Mucosa of rectum (tissue), 2 donors: ENCODE measurements at regions not wholly inside any gene's neighbourhood (a gene's known extent, or its start where the extent isn't known, plus 50 kb on each side); places are given as distances from the start of the nearest gene placed in this dataset.

Source experiments
- H3K27ac ChIP-seq, 2 donors: one replicate each; pipeline ENCODE4 v1.7.0; 2013; ENCODE audit warnings: inconsistent platforms in 2 of 2, low read depth in 2 of 2, low read length in 2 of 2
- H3K27me3 ChIP-seq, 2 donors: one replicate each; pipeline ENCODE4 v1.7.0; 2013; ENCODE audit warnings: low read length in 2 of 2; ENCODE audit not compliant: control insufficient read depth in 2 of 2, insufficient read depth in 2 of 2
- H3K36me3 ChIP-seq, 2 donors: one replicate each; pipeline ENCODE4 v1.7.0; 2013; ENCODE audit warnings: low read length in 2 of 2; ENCODE audit not compliant: control insufficient read depth in 2 of 2, insufficient read depth in 2 of 2
- H3K4me1 ChIP-seq, 2 donors: one replicate each; pipeline ENCODE4 v1.7.0; 2013; ENCODE audit warnings: low read length in 2 of 2, mild to moderate bottlenecking in 1 of 2; ENCODE audit not compliant: control insufficient read depth in 2 of 2, insufficient read depth in 2 of 2
- H3K4me3 ChIP-seq, 2 donors: one replicate each; pipeline ENCODE4 v1.7.0; 2013; ENCODE audit warnings: low read length in 2 of 2
- H3K9ac ChIP-seq, 2 donors: one replicate each; pipeline ENCODE4 v1.7.0; 2013; ENCODE audit warnings: low read length in 2 of 2, low read depth in 1 of 2, mild to moderate bottlenecking in 1 of 2
- H3K9me3 ChIP-seq, 2 donors: one replicate each; pipeline ENCODE4 v1.7.0; 2013; ENCODE audit warnings: low read length in 2 of 2; ENCODE audit not compliant: control insufficient read depth in 2 of 2
- donor health status: healthy.
- donor health status: Normal muscosa, but diverticular disease.

DNA sequence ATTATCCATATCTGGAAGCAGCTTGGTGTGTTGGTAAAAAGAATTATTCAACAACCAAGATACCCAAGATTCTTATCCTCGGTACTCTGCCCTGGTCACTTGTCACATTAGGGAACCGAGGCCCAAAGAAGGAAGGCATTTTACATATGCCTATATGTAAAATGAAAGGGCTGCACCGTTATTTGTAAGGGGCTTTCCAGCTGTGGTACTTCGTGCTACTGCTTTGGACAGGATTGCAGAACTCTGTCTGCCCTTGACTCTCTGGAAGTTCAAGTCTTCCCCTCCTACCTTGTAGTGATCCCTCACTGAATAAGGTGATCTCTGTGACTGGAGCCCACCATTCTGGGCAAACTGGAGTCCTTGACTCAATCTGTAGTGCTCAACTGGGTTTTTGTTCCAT is 198.9 kb upstream of the TOPAZ1 start:
- Histone ChIP-seq H3K36me3 (no peaks in the 10 kb centered on the region), H3K9ac (no peak overlapping the region), H3K4me3 (no peak overlapping the region), H3K27ac (no peak overlapping the region), H3K4me1 (no peaks in the 10 kb centered on the region), H3K9me3 (no peaks in the 10 kb centered on the region), H3K27me3 (peaks cover 0 to 2% of the 10 kb centered on the region in 2 donors)

DNA sequence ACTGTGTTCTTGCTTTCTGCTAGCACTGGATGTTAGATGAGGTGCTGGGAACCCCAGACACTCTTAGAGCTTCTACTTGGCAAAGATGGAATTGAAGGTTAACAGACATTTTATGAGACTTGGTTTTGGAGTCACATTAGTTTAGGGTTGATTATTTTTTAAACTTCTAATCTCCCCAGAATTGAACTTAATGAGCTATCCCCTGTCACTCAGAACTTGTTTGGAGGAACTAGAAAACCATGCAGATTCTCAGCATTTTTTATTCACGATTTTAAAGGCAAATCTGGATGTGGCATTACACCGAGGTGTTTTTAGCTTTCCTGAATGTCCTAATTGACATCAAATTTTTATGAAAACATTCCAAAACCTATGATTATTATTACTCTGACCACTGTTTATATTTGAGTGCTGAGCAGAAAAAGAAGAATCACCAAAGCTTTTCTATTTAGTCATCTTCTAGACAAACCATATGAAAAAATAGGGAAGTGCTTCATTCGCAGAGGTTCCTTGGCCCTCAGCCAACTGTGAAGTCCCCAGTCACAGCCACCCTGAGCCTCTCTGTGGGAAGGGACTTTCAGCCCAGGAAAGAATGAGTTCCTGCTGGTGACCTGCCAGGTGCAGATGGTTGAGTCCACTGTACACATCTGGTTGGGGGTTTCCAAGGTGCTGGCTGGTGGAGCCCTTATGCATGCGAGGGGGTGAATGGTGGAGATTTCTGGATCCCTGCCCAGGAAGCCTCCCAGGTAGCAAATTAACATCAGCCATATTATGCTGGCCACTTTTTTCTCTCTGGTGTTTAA is 196.0 kb upstream of the TOPAZ1 start:
- Histone ChIP-seq H3K9ac (no peak overlapping the region), H3K36me3 (no peaks in the 10 kb centered on the region), H3K27ac (no peak overlapping the region), H3K27me3 (peaks cover 0 to 2% of the 10 kb centered on the region in 2 donors), H3K4me1 (no peaks in the 10 kb centered on the region), H3K4me3 (no peak overlapping the region), H3K9me3 (no peaks in the 10 kb centered on the region)

GRCh38 chr3:44047796-44048195 is 193.9 kb upstream of the TOPAZ1 start:
- H3K27me3 ChIP-seq: peaks cover 0 to 2% of the 10 kb centered on the region in 2 donors
- no peak overlapping the region for H3K4me3 ChIP-seq
- H3K27ac ChIP-seq: no peak overlapping the region
- no peak overlapping the region for H3K9ac ChIP-seq
- H3K4me1 ChIP-seq: no peaks in the 10 kb centered on the region
- no peaks in the 10 kb centered on the region for H3K36me3 ChIP-seq
- no peaks in the 10 kb centered on the region for H3K9me3 ChIP-seq

DNA sequence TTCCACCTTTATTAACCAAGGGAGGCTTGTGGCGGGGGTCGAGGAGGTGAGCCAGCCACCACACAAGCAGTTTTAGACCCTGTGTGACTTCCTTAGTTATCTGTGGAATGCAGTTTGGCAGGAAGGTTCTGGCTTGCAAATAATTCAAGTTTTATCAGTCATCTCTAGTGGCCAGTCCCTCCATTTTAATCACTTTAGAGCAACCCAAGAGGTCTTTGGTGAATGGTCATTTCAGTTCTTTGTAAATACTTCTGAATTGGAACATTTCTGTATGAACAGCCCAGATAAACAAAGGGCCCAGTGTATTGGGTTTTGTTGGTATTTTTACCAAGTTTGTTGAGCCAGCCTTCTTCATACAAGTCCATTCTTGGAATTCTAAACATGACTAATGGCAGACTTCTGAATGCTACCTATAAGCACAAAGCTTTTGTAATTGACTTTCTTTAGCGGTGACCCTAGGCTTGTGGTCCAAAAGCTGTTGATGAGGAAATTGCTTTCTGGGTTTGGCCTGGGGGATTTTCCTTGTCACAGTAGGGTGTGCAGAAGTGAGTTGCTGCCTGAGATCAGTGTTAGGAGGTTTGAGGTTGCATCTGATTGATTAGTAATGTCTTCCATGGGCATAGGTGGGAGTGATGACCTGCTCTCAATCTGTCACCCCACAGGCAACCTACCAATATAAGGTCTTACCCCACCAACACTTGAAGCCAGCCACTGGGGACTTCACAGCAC is 193.3 kb upstream of the TOPAZ1 start:
- no peaks in the 10 kb centered on the region for H3K36me3 ChIP-seq
- no peaks in the 10 kb centered on the region for H3K9me3 ChIP-seq
- no peaks in the 10 kb centered on the region for H3K27me3 ChIP-seq
- no peak overlapping the region for H3K4me3 ChIP-seq
- H3K4me1 ChIP-seq: no peaks in the 10 kb centered on the region
- no peak overlapping the region for H3K9ac ChIP-seq
- no peak overlapping the region for H3K27ac ChIP-seq

DNA sequence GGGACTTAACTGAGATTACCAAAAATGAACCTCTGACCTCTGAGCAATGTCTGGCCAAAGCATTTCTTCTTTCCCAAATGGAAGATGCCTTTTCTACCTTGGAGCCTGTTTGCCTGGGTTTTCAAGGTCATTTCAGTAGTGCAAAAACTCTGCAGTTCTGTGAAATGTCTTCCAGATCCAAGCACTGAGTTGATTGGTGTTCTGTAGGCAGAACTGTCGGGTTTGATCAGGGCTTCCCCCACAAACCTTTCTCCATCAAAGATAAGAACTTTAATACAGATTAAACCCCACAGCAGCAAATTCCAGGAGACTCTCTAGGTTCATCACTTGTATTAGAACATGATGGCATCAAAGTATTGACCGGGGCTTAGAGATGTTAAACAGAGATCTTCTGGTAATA is 192.7 kb upstream of the TOPAZ1 start:
- H3K27ac ChIP-seq: no peak overlapping the region
- H3K9me3 ChIP-seq: no peaks in the 10 kb centered on the region
- no peaks in the 10 kb centered on the region for H3K4me1 ChIP-seq
- no peaks in the 10 kb centered on the region for H3K36me3 ChIP-seq
- no peaks in the 10 kb centered on the region for H3K27me3 ChIP-seq
- no peak overlapping the region for H3K9ac ChIP-seq
- H3K4me3 ChIP-seq: no peak overlapping the region

GRCh38 chr3:44050101-44050500 is 191.6 kb upstream of the TOPAZ1 start:
- H3K9ac ChIP-seq: no peak overlapping the region
- H3K27ac ChIP-seq: no peak overlapping the region

GRCh38 chr3:44050867-44051266 is 190.8 kb upstream of the TOPAZ1 start:
- Histone ChIP-seq H3K4me1 (no peaks in the 10 kb centered on the region), H3K27ac (no peak overlapping the region)

More at GRCh38 chr3:44050101-44050500, 191.6 kb upstream of the TOPAZ1 start:
- no peaks in the 10 kb centered on the region for H3K9me3 ChIP-seq
- no peaks in the 10 kb centered on the region for H3K4me1 ChIP-seq
- H3K36me3 ChIP-seq: no peaks in the 10 kb centered on the region
- no peaks in the 10 kb centered on the region for H3K27me3 ChIP-seq
- H3K4me3 ChIP-seq: no peak overlapping the region

DNA sequence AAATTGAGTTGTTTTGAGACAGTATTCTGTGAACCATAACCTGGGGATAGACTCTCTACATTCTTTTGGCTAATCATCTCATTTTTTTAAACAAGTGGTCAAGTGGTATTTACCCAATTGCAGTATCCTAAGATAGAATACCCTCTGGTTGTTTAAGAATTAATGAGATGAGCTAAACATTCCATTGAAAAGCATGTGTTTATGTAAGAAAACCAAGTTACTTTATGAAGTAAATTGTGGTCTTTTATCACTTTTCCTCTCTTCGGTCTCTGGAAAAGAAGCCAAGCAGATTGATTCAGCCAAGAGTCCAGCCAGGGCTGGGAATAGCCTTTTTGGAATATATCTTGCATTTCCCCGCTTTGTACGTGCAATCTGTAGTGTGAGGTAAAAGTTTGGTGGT is 185.7 kb upstream of the TOPAZ1 start:
- Histone ChIP-seq H3K27me3 (peaks cover 0 to 10% of the 10 kb centered on the region in 2 donors), H3K9me3 (no peaks in the 10 kb centered on the region), H3K9ac (no peak overlapping the region), H3K4me3 (no peak overlapping the region), H3K4me1 (no peaks in the 10 kb centered on the region), H3K27ac (no peak overlapping the region), H3K36me3 (no peaks in the 10 kb centered on the region)

More at GRCh38 chr3:44050867-44051266, 190.8 kb upstream of the TOPAZ1 start:
- H3K4me3 ChIP-seq: no peak overlapping the region
- H3K9me3 ChIP-seq: no peaks in the 10 kb centered on the region
- H3K9ac ChIP-seq: no peak overlapping the region
- H3K27me3 ChIP-seq: no peaks in the 10 kb centered on the region
- no peaks in the 10 kb centered on the region for H3K36me3 ChIP-seq

GRCh38 chr3:44056446-44057240 is 185.0 kb upstream of the TOPAZ1 start:
- Histone ChIP-seq H3K27me3 (peaks cover 0 to 10% of the 10 kb centered on the region in 2 donors), H3K36me3 (no peaks in the 10 kb centered on the region), H3K4me3 (no peak overlapping the region), H3K9me3 (no peaks in the 10 kb centered on the region), H3K4me1 (no peaks in the 10 kb centered on the region), H3K9ac (no peak overlapping the region), H3K27ac (no peak overlapping the region)
